K562 (cell line): ENCODE measurements at regions not wholly inside any gene's neighbourhood (a gene's known extent, or its start where the extent isn't known, plus 50 kb on each side); places are given as distances from the start of the nearest gene placed in this dataset.

Experiments used
- FOXP1 ChIP-seq: sonication (generic); formaldehyde crosslinking; IDR thresholded peaks from 2 replicates; pipeline ENCODE4 v1.8.0; 2022; ENCODE audit warnings: mild to moderate bottlenecking, missing genetic modification reagents
- RAD51 ChIP-seq: fragments of 450-650 bp; IDR thresholded peaks from 2 replicates; pipeline ENCODE4 v1.7.1; 2016; ENCODE audit warnings: low read depth, mild to moderate bottlenecking, borderline replicate concordance
- ZHX1 ChIP-seq: fragments of 150-350 bp; conservative IDR thresholded peaks from 2 replicates; pipeline ENCODE4 v1.6.1; 2014; ENCODE audit warnings: low read length

DNA sequence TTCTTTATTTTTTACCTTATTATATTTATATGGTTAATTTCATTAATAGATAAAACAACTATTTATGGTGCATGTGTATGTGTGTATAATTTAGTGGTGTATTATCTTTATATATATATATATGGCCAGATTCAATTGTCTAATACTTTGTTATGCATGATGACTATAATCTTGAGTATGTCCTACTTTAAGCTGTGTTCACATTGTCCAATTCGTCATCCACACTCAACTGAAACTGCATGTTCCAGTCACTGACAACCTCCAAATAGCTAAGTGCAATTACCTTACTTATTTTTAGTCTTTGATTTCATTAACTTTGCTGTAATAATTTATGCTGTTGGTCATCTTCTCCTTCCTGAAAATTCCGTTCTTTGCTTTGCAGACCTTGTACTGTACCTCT lies 306.5 kb upstream of the TMTC1 start:
- TF ChIP-seq ZHX1 (no peak), RAD51 (no peak), FOXP1 (CRISPR knock-in tag) (no peak)
